ENCODE measurements at regions not wholly inside any gene's neighbourhood (a gene's known extent, or its start where the extent isn't known, plus 50 kb on each side); places are given as distances from the start of the nearest gene placed in this dataset.
"Not testable (repeated sequence)": the region's sequence is repeated elsewhere in the genome, so short reads cannot be mapped to it uniquely, and the experiment has no call there.

DNA sequence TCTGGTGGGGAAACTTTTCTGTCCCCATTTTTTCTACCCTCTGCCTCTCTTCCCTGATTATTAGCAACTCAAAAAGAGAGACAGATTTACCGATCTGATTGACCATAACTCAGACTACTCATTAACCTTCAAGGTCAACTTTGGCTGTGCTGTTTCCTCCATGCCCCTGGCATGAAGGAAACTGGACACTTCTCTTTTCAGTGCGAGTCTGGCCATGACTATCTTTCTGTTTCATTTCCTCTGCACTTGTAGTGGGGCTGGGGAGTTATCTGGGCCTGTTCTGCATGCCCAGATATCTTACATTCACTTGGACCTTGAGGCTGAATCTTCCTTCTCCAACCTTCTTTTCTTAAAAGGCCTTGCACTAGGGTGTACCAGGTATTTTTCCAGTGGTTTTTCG is 76.9 kb upstream of the SLCO2A1 start:
- no peak for ATAC-seq

DNA sequence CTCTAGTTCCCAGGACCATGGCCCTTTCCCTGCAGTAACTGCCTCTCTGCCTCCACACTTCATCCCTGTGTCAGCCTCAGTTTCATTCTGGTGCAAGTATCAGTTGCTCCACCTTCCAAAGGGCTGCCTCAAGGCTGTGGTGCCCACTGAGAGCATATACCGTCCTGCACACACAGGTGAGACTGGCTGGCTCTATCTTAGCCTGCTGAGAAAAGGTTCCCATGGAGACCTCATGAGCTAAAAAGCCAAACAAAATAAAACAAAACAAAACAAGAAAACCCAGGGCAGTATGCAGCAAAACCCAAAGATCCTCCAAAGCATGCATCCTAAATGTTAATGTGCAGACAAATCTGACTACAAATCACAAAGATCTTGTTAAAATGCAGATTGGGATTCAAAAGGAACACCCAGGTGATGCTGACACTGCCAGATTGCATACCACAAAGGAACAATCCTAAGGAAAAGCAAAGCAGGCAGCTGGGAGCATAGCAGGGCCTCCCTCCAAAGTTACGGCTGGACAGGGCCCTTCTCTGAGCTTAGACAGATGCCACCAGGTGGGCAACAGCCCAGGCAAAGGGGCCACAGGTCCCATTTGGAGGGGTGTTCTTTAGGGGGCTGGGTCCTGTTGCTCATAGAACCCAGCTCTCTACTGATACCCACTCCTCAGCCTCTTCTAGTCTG is 76.3 kb upstream of the SLCO2A1 start:
- no peak for ATAC-seq

DNA sequence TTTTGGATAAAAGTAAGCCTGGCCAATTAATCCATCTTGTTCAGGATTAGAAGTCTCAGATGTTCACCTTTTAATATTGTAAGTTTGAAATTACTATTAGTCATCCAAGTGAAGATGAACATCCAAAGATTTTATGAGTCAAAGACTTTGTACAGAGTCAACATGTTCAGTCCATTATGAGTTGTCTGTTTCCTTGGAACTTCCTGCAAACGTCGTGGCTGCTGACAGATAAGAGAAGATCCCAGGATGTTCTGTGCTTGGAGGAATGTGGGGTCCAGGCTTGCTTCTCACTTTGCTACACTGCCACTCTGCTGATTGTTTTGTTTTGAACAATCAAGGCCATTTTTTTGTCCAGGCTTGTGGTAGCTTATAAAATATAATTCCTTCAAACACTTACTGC is 74.3 kb upstream of the SLCO2A1 start:
- ATAC-seq = no peak

DNA sequence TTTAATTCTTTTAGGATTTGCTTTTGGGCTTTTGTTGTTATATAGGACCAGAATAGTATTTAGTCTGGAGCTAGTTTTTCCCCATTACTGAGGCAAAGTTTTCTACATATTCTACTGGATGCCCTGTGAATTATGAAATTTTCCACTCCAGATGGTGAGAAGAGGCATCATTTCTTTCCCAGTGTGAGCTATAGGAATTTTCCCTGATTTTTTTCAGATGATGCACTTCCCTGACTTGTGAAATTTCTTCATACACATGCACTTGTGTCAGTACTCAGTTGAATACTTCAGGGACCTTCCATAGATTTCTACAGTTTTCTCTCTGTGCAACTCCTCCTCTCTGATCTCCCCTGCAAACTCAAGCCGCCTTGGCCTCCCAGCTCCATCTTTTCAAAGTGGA is 73.7 kb upstream of the SLCO2A1 start:
- no peak for ATAC-seq

DNA sequence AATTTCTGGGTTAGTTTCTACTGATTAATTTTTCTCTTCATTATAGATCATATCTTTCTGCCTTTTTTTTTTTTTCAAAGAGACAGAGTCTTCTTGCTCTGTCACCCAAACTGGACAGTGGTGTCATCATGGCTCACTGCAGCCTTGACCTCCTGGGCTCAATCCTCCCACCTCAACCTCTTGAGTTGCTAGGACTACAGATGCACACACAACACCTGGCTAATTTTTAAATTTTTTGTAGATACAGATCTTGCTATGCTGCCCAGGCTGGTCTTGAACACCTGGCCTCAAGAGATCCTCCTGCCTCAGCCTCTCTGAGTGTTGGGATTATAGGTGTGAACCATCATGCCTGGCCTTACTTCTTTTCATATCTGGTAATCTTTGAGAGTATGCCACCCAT is 73.3 kb upstream of the SLCO2A1 start:
- ATAC-seq = no peak

DNA sequence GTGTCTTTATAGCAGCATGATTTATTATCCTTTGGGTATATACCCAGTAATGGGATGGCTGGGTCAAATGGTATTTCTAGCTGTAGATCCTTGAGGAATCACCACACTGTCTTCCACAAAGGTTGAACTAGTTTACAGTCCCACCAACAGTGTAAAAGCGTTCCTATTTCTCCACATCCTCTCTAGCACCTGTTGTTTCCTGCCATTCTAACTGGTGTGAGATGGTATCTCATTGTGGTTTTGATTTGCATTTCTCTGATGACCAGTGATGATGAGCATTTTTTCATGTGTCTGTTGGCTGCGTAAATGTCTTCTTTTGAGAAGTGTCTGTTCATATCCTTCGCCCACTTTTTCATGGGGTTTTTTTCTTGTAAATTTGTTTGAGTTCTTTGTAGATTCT is 66.5 kb upstream of the SLCO2A1 start:
- ATAC-seq = not testable (repeated sequence)

DNA sequence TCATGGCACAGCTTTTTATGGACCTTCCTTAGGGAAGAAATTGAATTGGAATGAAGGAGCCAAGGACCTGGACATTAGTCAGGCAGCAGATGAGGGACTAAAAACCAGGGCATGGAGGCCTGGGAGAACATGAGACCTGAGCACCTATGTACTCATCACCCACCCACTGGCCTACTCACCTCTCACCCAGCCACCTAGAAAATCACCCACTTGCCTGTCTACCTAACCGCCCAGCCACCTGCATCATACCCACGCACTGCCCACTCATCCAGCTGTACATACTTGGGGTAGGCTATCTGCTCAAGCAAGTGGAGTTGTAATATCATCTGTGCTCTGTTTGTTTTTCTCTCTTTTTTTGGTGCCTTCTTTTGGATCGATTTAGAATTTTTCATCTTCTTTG is 65.3 kb upstream of the SLCO2A1 start:
- ATAC-seq = no peak

DNA sequence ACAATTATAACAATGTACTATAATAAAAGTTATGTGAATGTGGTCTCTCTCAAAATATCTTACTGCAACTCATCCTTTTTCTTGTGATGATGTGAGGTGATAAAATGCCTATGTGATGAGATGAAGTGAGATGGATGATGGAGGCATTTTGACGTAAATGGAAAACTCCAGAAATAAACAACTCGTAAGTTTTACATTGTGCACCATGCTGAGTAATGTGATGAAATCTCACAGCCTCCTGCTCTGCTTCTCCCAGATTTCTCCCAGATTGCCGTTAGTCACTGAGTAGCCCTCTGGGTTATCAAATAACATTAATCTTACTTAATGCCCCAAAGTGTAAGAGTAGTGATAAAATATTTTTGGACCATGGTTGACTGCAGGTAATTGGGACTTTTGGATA is 64.8 kb upstream of the SLCO2A1 start:
- no peak for ATAC-seq

DNA sequence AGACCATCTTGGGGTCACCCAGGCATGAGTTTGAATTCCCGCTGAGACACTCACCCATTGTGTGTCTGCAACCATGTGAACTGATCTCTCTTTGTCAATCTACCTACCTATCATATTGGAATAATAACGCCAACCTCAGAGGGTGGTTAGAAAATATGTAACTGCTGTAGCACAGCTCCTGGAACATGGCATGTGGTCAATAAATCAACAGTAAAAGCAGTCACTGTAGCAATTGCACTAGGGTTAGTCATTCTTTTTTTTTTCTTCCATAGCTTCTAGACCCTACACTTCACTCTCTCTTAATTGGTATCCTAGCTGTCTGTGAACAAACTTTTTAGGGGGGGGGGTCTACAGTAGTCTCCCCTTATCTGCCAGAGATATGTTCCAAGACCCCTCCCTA is 64.2 kb upstream of the SLCO2A1 start:
- ATAC-seq = no peak

DNA sequence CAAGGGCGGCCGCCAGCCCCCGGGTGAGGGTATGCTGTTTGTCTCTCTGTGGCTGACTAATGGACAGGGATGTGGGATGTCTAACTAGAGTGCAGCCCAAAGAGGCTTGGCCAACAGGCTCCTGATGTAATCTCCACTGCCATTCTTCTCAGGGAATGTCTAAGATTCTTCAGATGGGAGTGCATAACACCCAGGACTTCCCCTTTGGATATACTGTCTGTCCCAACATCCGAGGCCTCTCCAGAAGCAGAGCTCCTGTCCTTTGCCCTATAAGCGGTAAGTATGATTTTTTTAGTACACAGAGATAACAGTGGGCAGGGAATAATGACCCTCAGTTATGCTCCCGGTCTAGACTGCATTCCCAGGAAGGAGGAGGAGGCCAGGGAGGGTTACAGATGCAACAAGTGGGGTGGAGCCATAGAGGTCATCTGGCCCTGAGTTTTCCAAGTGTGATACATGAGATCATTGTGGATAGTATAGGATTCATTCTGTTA is 62.5 kb upstream of the SLCO2A1 start:
- ATAC-seq = no peak

DNA sequence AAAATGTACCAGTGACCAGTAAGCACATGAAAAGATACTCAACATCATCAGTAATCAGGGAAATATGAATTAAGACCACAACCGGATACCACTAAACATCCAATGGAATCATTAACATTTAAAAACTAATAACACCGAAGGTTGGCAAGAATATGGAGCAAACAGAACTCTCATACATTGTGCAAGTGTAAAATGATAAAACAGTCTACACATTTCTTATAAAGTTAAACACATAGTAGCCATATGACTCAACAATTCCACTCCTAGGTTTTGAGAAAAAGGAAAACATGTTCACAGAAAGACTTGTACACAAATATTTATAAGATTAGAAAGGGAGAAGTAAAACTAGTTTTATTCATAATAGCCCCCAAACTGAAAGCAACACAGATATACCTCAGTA is 60.3 kb upstream of the SLCO2A1 start:
- ATAC-seq = no peak

DNA sequence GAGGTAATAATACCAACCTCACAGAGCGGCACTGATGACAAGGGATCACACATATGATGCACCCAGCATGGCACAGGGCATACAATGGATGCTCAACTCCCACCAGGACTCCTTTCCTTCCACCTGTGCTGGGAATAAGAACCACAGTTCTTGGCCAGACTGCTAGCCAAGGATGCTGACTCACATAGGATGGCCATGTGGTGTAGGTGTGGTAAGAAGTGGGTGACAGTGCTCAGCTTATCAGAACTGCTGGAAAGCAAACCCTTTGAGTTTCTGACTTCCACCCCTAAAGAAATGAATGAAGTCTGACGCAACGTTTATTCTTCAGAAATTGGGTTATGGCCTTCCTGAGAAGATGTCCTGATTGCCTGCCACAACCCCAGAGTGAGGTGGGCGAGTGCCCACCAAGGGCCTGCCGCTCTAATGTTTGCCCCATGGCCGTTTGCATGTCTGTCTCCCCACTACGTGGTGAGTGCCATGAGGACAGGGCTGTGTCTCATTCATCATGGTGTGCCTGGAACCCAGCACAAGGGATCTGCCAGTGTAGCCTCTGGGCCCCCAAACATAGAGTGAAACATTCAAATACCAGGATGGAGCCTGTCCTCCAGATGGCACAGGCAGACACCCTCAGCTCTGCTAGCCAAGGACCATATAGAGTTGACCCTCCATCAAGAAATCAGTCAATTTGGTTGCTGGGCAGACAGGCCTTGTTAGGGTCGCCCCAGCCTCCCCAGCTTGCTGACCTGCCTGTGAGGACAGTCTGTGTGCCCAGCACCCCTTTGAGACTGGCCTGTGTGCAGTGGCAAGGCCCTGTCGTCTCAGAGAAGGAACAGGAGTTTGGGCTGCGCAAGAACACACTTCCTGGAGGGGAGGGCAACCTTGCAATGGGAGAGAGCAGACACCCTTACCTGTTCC is 57.6 kb upstream of the SLCO2A1 start:
- ATAC-seq = peak; percentile 41

DNA sequence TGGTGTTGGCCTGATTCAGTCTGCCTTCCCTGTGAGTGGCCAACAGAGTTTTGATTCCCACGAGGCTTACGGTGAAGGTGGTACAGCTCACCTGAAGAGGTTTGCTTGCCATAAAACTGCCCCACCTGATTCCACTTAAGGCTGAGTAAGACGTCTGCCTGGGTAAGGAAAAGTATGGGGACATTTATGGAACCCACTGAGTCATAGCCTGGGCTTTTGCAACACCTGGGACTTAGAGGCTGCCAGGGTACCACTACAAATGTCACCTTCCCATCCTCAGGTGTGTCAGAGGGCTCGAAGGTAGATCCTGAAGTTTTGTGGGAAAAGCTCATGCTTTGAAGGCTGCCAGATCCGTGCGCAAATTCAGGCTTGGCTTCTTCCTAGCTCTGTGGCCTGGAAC is 56.9 kb upstream of the SLCO2A1 start:
- ATAC-seq = no peak

DNA sequence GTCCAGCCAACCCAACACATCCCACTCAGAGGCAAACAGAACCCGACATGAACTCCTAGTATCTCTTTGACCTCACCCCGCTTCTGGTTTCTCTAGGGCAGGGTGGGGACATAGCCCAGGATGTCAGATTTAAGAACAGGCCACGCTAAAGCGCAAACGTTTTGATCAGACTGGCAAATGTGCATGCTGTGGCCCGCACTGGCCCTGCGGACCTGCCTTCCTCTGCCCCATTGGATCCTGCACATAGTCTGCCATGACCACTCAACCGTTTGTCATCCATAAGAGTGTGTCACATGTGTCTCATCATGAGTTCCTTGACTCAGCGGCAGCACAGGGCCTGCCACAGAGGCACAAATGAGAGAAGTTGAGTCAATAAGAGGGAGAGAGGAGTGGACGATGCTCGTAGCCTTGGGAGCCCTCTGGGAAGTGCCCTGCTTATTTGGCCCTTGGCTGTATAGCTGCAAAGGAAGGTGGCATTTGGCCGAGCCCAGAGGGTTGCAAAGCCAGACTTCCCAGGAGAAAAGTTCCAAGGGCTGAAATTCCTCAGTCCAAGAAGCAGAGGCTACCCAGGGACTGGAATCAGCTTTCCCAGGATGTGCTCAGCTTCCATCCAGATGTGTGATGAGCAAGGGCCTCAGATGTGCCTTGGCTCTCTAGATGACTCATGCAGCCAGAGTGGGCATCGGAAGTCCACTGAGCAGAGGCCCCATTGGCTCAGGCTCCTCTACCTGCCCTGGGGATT is 55.5 kb upstream of the SLCO2A1 start:
- peak; percentile 78 for ATAC-seq

DNA sequence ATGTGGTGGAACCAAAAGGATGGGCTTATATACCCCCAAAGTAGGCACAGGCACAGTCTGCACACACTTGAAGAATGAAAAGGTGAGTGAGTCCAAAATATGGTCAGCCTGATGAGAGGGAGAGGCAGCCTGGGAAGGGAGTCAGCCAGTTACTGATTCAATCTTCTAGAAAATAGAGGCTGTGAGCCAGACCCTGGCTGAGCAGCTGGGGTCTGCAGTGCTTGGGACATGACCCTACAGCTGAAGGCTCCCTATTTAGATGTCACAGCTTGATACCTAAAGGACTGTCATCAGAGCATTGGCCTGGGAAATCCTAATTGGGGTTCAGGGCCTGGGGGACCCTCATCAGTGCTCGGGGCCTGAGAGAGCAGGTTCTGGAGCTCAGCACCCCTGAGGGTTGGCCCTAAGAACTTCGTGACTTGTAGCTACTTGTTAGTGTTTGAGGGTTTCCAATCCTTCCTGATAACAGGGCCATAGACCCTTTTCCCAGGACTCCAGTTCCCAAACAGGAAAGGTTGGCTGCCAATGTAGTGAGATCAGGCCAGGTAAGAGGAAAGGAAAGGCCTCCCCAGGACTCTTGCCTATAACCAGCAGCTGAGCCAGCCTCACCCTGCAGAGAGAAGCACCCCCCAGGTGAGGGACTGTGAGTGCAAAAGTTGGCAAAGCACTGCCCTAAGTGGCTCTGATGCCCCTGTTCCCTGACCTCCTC is 54.7 kb upstream of the SLCO2A1 start:
- ATAC-seq = peak; percentile 8

DNA sequence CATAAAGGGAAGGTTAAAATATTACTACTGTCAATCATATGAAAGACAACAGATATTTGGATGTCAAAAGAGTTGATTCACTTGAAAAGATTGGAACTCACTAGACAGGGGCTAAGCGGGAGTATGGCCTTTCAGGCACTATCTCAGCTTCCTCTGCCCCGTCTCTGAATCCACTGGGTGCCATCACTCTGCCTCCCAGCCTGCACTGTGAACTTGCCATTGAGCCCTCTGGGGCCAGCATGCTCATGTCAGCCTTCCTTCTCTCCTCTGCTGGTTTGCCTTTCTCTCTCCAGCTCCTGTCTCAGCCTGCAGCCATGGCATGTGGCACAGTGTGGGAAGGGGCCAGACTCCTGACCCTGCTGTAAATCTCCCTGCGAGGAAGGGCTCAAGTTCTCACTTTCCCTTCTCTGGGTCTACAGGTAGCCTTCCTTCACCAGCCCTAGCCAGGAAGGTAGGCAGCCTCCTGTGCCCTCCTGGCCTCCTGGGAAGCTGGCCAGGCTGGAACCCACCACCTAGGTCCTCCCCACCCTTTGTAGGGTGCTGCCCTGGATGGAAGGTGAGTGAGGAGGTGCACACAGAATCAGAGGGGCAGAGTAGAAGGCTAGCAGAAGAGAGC is 54.0 kb upstream of the SLCO2A1 start:
- ATAC-seq = no peak

DNA sequence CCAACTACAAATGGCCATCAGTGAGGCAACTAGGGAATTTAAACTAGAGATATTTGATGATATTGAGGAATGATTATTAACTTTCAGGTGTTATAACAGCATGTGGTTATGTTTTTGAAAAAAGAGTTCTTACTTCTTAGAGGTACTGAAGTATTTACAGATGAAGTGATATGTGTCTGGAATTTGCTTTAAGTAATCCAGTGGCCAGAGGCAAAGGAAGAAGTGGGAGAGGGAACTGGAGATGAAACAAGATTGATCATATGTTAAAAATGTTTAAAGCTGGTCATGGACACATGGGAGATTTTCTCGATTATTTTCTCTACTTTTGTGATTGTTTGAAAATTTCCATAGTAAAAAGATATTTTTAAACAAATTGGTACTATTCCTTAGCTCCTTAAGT is 53.3 kb upstream of the SLCO2A1 start:
- no peak for ATAC-seq

DNA sequence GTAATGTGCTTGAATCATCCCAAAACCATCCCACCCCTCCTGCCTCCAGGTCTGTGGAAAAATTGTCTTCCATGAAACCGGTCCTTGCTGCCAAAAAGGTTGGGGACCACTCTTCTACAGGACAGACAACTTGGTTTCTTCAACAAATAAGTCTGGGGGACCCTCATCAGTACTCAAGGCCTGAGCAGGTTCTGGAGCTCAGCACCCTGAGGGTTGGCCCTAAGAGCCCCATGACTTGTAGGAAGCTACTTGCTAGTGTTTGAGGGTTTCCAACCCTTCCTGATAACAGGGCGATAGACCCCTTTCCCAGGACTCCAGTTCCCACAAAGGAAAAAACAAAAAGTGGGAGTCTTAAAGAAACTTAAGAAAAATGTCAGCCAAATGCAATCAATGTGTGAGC is 52.9 kb upstream of the SLCO2A1 start:
- no peak for ATAC-seq

DNA sequence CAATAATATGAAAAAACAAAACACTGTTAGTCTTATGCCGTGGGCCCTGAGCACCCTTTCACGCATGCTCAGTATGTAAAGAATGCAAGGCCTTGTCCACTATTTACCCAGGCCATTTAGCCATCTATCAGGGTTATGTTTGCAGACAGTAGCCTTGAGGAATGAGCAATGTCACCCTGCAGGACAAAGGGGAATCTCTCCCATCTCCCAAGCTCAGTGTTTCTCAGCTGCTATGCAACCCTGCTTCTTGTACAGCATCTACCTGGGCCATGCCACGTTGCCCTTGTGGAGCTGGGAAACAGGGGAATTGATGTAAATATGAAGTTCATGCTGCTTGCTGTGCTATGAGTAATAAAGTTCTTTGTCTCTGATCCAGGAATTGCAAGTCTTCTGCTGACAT is 51.5 kb upstream of the SLCO2A1 start:
- ATAC-seq = no peak

DNA sequence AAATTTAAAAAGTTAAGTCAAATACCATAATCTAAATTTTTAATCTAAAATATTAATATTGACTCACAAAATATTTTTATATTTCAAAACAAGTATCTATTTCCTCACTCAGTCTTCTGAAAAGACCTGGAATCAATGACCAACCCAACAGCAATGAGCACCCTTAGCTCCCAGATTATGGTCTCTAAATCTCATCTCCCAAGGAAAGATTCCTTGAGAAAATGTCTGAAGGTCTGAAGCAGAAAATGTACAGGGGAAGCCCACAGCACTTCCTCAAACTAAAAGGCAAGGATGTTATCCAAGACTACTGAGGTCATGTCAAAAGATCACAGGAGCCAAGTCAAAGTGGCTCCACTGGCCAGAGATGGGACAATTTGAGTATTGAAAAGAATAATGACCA is 51.0 kb upstream of the SLCO2A1 start:
- ATAC-seq = no peak

DNA sequence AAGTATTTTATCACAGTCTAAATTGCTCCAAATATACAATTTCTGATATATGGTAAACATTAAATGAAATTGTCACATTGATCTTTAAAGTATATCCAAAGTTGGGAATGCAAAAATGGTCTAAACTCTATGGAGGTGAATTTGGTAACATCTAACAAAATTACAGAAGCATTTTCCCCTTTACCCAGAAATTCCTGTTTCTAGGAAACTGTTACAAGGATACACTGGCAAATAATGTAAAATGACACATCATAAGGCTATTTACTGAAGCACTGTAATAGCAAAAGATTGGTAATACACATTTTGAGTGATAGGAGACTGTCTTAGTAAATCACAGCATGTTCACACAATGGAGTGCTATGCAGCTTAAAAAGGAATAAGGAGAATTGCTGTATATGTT is 50.0 kb upstream of the SLCO2A1 start:
- no peak for ATAC-seq

Measured in esophagus mucosa (tissue), 1 donor.